ENCODE measurements at regions not wholly inside any gene's neighbourhood (a gene's known extent, or its start where the extent isn't known, plus 50 kb on each side); places are given as distances from the start of the nearest gene placed in this dataset.

DNA sequence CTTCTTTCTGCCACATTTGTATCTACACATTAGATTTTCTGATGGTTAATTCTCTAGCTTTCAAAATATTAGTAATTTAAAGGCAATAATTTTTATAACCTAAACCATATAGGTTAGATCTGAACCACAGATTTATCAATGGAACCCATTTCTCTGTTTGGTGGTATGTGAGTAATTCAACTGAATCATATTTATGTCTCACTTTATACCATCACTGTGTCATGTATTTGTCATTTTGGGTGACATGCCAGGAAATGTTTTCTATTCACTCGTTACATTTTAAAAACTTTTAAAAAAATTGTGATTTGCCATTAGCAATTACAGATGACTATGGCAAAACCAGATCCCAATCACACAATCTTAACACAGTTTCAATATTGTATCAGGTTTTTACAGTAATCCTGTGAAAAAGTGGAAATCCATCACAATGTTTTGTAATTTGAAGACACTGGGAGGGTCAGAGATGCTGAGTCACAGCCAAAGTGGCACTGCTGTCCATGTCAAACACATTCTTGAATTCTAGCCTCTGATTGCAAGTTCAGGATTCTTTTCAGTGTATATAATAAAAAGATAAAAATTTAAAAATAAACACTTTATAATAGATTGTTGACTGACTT, 356.0 kb upstream of the RBMS3 start:
- TF ChIP-seq STAT1 (IDR thresholded peaks at IDR 0.05; ENCODE audit: unreplicated experiment): no peak
- TF ChIP-seq, protein P1, sequence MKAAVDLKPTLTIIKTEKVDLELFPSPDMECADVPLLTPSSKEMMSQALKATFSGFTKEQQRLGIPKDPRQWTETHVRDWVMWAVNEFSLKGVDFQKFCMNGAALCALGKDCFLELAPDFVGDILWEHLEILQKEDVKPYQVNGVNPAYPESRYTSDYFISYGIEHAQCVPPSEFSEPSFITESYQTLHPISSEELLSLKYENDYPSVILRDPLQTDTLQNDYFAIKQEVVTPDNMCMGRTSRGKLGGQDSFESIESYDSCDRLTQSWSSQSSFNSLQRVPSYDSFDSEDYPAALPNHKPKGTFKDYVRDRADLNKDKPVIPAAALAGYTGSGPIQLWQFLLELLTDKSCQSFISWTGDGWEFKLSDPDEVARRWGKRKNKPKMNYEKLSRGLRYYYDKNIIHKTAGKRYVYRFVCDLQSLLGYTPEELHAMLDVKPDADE (IDR thresholded peaks at IDR 0.05): no peak
- no peaks in the 10 kb centered on the region for H3K4me1 ChIP-seq (ENCODE audit: insufficient read depth)
- Mint-ChIP-seq H3K4me1 (no peaks in the 10 kb centered on the region), H3K27ac (no peak overlapping the region), H3K36me3 (ENCODE audit: low read depth) (no peaks in the 10 kb centered on the region), H3K27me3 (ENCODE audit: insufficient read depth, low read depth, poor library complexity) (peaks cover 1% of the 10 kb centered on the region), H3K4me3 (no peak overlapping the region), H3K9me3 (no peaks in the 10 kb centered on the region)
- ATAC-seq (no peak), DNase-seq (ENCODE audit: low spot score) (no peak)
- no peak overlapping the region for H2AFZ ChIP-seq
- no peak overlapping the region for H3K4me2 ChIP-seq
- H3K79me2 ChIP-seq (replicated peaks; ENCODE audit: insufficient read depth): no peaks in the 10 kb centered on the region
- no peak overlapping the region for H3K27ac ChIP-seq (ENCODE audit: low read depth)
- H3K36me3 ChIP-seq (ENCODE audit: insufficient read depth): no peaks in the 10 kb centered on the region
- no peaks in the 10 kb centered on the region for H3K9me2 ChIP-seq (ENCODE audit: insufficient read depth)
- H3F3A ChIP-seq (replicated peaks; ENCODE audit: low read depth): no peaks in the 10 kb centered on the region
- no peaks in the 10 kb centered on the region for H4K20me1 ChIP-seq (replicated peaks; ENCODE audit: insufficient read depth)
- no peak overlapping the region for H3K4me3 ChIP-seq
- no peaks in the 10 kb centered on the region for H3K27me3 ChIP-seq (ENCODE audit: insufficient read depth)

DNA sequence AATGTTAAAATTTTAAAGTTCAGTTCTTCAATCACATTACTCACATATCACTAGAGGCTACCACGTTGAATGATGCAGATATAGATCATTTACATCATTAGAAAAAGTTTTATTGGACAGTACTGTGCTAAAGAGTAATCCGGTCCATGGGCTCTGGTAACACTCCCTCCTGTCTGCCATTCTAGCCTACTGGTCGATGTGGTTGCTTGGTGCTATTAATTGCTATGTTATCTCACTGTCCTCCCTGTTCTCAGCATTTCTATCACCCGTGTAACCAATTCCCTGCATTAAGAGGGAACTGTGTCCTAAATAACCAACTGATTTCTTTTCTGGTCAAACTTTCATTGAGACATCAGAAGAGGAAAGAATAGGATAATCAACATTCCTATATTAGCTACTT, 347.5 kb upstream of the RBMS3 start:
- Histone ChIP-seq H3K4me3 (no peak overlapping the region), H2AFZ (no peak overlapping the region), H3K4me2 (no peak overlapping the region), H3F3A (replicated peaks; ENCODE audit: low read depth) (no peaks in the 10 kb centered on the region), H3K79me2 (replicated peaks; ENCODE audit: insufficient read depth) (no peaks in the 10 kb centered on the region), H3K4me1 (ENCODE audit: insufficient read depth) (no peaks in the 10 kb centered on the region), H3K27ac (ENCODE audit: low read depth) (no peak overlapping the region), H3K27me3 (ENCODE audit: insufficient read depth) (no peaks in the 10 kb centered on the region), H3K9me2 (ENCODE audit: insufficient read depth) (0 out of 2 replicates have a peak, but pooled peaks cover 10% of the 10 kb centered on the region), H3K36me3 (ENCODE audit: insufficient read depth) (no peaks in the 10 kb centered on the region), H4K20me1 (replicated peaks; ENCODE audit: insufficient read depth) (no peaks in the 10 kb centered on the region)
- Mint-ChIP-seq H3K4me3 (no peak overlapping the region), H3K9me3 (no peaks in the 10 kb centered on the region), H3K36me3 (ENCODE audit: low read depth) (no peaks in the 10 kb centered on the region), H3K27me3 (ENCODE audit: insufficient read depth, low read depth, poor library complexity) (peaks cover 2% of the 10 kb centered on the region), H3K27ac (no peak overlapping the region), H3K4me1 (no peaks in the 10 kb centered on the region)
- DNase-seq (ENCODE audit: low spot score): no peak
- no peak for TF ChIP-seq STAT1 (IDR thresholded peaks at IDR 0.05; ENCODE audit: unreplicated experiment)
- TF ChIP-seq ZNF114 (CRISPR knock-in tag; IDR thresholded peaks at IDR 0.05): no peak
- no peak for TF ChIP-seq ZNF331 (CRISPR knock-in tag; IDR thresholded peaks at IDR 0.05; ENCODE audit: low read depth)
- no peak for ATAC-seq

DNA sequence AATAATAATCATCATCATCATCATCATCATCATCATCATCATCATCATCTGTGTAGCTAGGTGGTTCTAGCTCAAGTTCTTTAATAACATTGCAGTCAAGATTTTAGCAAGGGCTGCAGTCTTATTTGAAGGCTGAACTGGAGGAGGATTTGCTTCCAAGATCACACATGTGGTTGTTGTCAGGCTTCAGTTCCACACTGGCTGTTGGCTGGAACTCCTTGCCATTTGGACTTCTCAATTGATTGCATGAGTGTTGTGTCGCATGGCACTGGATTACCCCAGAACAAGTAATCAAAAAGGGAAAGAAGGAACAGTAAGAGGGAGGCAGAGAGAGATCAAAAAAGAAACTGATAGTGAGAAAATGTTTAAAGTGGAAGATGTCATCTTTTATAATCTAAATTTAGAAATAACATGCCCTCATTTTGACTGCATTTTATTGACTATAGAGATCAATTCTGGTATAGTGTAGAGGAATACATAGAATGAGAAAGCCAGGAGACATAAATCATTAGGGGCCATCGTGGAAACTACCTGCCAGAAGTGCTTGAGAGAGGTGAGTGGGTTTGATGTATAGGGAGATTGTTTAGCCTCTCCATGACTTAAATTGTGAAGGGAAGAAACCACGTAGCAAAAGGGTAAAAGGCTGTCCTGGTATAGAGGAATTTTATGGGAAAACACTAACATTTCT, 346.6 kb upstream of the RBMS3 start:
- Mint-ChIP-seq H3K4me3 (no peak overlapping the region), H3K9me3 (no peaks in the 10 kb centered on the region), H3K36me3 (ENCODE audit: low read depth) (no peaks in the 10 kb centered on the region), H3K27me3 (ENCODE audit: insufficient read depth, low read depth, poor library complexity) (peaks cover 2% of the 10 kb centered on the region), H3K27ac (no peak overlapping the region), H3K4me1 (no peaks in the 10 kb centered on the region)
- Histone ChIP-seq H3K4me1 (ENCODE audit: insufficient read depth) (no peaks in the 10 kb centered on the region), H3K79me2 (replicated peaks; ENCODE audit: insufficient read depth) (no peaks in the 10 kb centered on the region), H3K27ac (ENCODE audit: low read depth) (no peak overlapping the region), H2AFZ (no peak overlapping the region), H4K20me1 (replicated peaks; ENCODE audit: insufficient read depth) (no peaks in the 10 kb centered on the region), H3K4me2 (no peak overlapping the region), H3K36me3 (ENCODE audit: insufficient read depth) (no peaks in the 10 kb centered on the region), H3F3A (replicated peaks; ENCODE audit: low read depth) (no peaks in the 10 kb centered on the region), H3K4me3 (no peak overlapping the region), H3K9me2 (ENCODE audit: insufficient read depth) (0 out of 2 replicates have a peak, but pooled peaks cover 10% of the 10 kb centered on the region), H3K27me3 (ENCODE audit: insufficient read depth) (no peaks in the 10 kb centered on the region)
- no peak for DNase-seq (ENCODE audit: low spot score)
- ATAC-seq: no peak
- TF ChIP-seq ZNF114 (CRISPR knock-in tag; IDR thresholded peaks at IDR 0.05) (no peak), EZH2phosphoT487 (IDR thresholded peaks at IDR 0.05; ENCODE audit: unreplicated experiment) (no peak), JUNB (IDR thresholded peaks at IDR 0.05; ENCODE audit: unreplicated experiment) (no peak), STAT1 (IDR thresholded peaks at IDR 0.05; ENCODE audit: unreplicated experiment) (no peak), POLR2AphosphoS5 (IDR thresholded peaks at IDR 0.05; ENCODE audit: low read depth) (no peak), ZNF331 (CRISPR knock-in tag; IDR thresholded peaks at IDR 0.05; ENCODE audit: low read depth) (no peak), EZH2 (IDR thresholded peaks at IDR 0.05; ENCODE audit: low read depth, unreplicated experiment) (no peak)
- TF ChIP-seq, protein P2, sequence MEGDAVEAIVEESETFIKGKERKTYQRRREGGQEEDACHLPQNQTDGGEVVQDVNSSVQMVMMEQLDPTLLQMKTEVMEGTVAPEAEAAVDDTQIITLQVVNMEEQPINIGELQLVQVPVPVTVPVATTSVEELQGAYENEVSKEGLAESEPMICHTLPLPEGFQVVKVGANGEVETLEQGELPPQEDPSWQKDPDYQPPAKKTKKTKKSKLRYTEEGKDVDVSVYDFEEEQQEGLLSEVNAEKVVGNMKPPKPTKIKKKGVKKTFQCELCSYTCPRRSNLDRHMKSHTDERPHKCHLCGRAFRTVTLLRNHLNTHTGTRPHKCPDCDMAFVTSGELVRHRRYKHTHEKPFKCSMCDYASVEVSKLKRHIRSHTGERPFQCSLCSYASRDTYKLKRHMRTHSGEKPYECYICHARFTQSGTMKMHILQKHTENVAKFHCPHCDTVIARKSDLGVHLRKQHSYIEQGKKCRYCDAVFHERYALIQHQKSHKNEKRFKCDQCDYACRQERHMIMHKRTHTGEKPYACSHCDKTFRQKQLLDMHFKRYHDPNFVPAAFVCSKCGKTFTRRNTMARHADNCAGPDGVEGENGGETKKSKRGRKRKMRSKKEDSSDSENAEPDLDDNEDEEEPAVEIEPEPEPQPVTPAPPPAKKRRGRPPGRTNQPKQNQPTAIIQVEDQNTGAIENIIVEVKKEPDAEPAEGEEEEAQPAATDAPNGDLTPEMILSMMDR (conservative IDR thresholded peaks at IDR 0.05; ENCODE audit: low read depth in 2 of 2): no peak
- TF ChIP-seq, protein P3, sequence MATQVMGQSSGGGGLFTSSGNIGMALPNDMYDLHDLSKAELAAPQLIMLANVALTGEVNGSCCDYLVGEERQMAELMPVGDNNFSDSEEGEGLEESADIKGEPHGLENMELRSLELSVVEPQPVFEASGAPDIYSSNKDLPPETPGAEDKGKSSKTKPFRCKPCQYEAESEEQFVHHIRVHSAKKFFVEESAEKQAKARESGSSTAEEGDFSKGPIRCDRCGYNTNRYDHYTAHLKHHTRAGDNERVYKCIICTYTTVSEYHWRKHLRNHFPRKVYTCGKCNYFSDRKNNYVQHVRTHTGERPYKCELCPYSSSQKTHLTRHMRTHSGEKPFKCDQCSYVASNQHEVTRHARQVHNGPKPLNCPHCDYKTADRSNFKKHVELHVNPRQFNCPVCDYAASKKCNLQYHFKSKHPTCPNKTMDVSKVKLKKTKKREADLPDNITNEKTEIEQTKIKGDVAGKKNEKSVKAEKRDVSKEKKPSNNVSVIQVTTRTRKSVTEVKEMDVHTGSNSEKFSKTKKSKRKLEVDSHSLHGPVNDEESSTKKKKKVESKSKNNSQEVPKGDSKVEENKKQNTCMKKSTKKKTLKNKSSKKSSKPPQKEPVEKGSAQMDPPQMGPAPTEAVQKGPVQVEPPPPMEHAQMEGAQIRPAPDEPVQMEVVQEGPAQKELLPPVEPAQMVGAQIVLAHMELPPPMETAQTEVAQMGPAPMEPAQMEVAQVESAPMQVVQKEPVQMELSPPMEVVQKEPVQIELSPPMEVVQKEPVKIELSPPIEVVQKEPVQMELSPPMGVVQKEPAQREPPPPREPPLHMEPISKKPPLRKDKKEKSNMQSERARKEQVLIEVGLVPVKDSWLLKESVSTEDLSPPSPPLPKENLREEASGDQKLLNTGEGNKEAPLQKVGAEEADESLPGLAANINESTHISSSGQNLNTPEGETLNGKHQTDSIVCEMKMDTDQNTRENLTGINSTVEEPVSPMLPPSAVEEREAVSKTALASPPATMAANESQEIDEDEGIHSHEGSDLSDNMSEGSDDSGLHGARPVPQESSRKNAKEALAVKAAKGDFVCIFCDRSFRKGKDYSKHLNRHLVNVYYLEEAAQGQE (IDR thresholded peaks at IDR 0.05; ENCODE audit: unreplicated experiment): no peak
